ENCODE measurements at regions not wholly inside any gene's neighbourhood (a gene's known extent, or its start where the extent isn't known, plus 50 kb on each side); places are given as distances from the start of the nearest gene placed in this dataset.

- DNase-seq, result no peak
These were observed 260.8 kb upstream of the NAV3 start for GRCh38 chr12:77569876-77570275.

GRCh38 chr12:77560714-77561113 lies 270.0 kb upstream of the NAV3 start:
- no peak for DNase-seq

GRCh38 chr12:77559400-77560074 lies 271.2 kb upstream of the NAV3 start:
- no peak for DNase-seq

GRCh38 chr12:77555074-77555473 lies 275.6 kb upstream of the NAV3 start:
- DNase-seq, result no peak

GRCh38 chr12:77553976-77554619 lies 276.6 kb upstream of the NAV3 start:
- DNase-seq, result no peak

GRCh38 chr12:77549383-77550128 lies 281.1 kb upstream of the NAV3 start:
- no peak for DNase-seq

GRCh38 chr12:77548797-77549196 lies 281.9 kb upstream of the NAV3 start:
- DNase-seq, result no peak

GRCh38 chr12:77540097-77540496 lies 290.6 kb upstream of the NAV3 start:
- DNase-seq, result no peak

- DNase-seq, result no peak
These were observed 293.0 kb upstream of the NAV3 start for GRCh38 chr12:77537663-77538062.

- DNase-seq, result no peak
These were observed 295.0 kb upstream of the NAV3 start for GRCh38 chr12:77535734-77536133.

- DNase-seq, result no peak
These were observed 298.8 kb upstream of the NAV3 start for GRCh38 chr12:77531912-77532311.

- DNase-seq, result no peak
These were observed 308.4 kb upstream of the NAV3 start for GRCh38 chr12:77522247-77522646.

GRCh38 chr12:77521508-77522115 lies 309.1 kb upstream of the NAV3 start:
- no peak for DNase-seq

GRCh38 chr12:77514511-77514910 lies 316.2 kb upstream of the NAV3 start:
- no peak for DNase-seq

GRCh38 chr12:77510985-77511384 lies 319.7 kb upstream of the NAV3 start:
- no peak for DNase-seq

- no peak for DNase-seq
These were observed 326.2 kb upstream of the NAV3 start for GRCh38 chr12:77504466-77504865.

GRCh38 chr12:77500089-77500488 lies 330.6 kb upstream of the NAV3 start:
- no peak for DNase-seq

GRCh38 chr12:77497647-77498046 lies 333.0 kb upstream of the NAV3 start:
- no peak for DNase-seq

GRCh38 chr12:77496714-77497113 lies 334.0 kb upstream of the NAV3 start:
- DNase-seq, result no peak

GRCh38 chr12:77494296-77494695 lies 336.4 kb upstream of the NAV3 start:
- DNase-seq, result no peak

GRCh38 chr12:77493302-77494168 lies 337.2 kb upstream of the NAV3 start:
- DNase-seq, result no peak

GRCh38 chr12:77492536-77492935 lies 338.2 kb upstream of the NAV3 start:
- DNase-seq, result no peak
